KG1 (cell line): ENCODE measurements at regions not wholly inside any gene's neighbourhood (a gene's known extent, or its start where the extent isn't known, plus 50 kb on each side); places are given as distances from the start of the nearest gene placed in this dataset.
"Not testable (repeated sequence)": the region's sequence is repeated elsewhere in the genome, so short reads cannot be mapped to it uniquely, and the experiment has no call there.

Source experiments
- DNase-seq: peaks from one replicate; lab custom pipeline; 2025; lab: John Stamatoyannopoulos, UW

GRCh38 chr4:160493206-160493605 lies 1390.3 kb downstream of the RAPGEF2 start:
- no peak for DNase-seq

- no peak for DNase-seq
Measured at GRCh38 chr4:160495356-160495755, 1392.5 kb downstream of the RAPGEF2 start.

- DNase-seq: no peak
Measured at GRCh38 chr4:160498211-160498610, 1395.3 kb downstream of the RAPGEF2 start.

GRCh38 chr4:160505724-160506123 lies 1402.8 kb downstream of the RAPGEF2 start:
- DNase-seq: no peak

GRCh38 chr4:160510928-160511327 lies 1408.0 kb downstream of the RAPGEF2 start:
- DNase-seq: no peak

- no peak for DNase-seq
Measured at GRCh38 chr4:160514126-160514525, 1411.2 kb downstream of the RAPGEF2 start.

GRCh38 chr4:160523231-160523630 lies 1420.4 kb downstream of the RAPGEF2 start:
- no peak for DNase-seq

- no peak for DNase-seq
Measured at GRCh38 chr4:160537681-160538080, 1434.8 kb downstream of the RAPGEF2 start.

- no peak for DNase-seq
Measured at GRCh38 chr4:160546201-160546600, 1443.3 kb downstream of the RAPGEF2 start.

- DNase-seq: not testable (repeated sequence)
Measured at GRCh38 chr4:160549951-160550519, 1447.2 kb downstream of the RAPGEF2 start.

- DNase-seq: no peak
Measured at GRCh38 chr4:160562661-160563060, 1459.8 kb downstream of the RAPGEF2 start.

GRCh38 chr4:160563552-160564282 lies 1460.8 kb downstream of the RAPGEF2 start:
- DNase-seq: no peak

- DNase-seq: no peak
Measured at GRCh38 chr4:160567634-160568033, 1464.8 kb downstream of the RAPGEF2 start.

GRCh38 chr4:160570271-160570670 lies 1467.4 kb downstream of the RAPGEF2 start:
- no peak for DNase-seq

GRCh38 chr4:160574272-160574671 lies 1471.4 kb downstream of the RAPGEF2 start:
- not testable (repeated sequence) for DNase-seq

- DNase-seq: no peak
Measured at GRCh38 chr4:160580581-160580980, 1477.7 kb downstream of the RAPGEF2 start.

GRCh38 chr4:160592258-160592657 lies 1489.4 kb downstream of the RAPGEF2 start:
- DNase-seq: no peak

GRCh38 chr4:160595646-160596045 lies 1492.8 kb downstream of the RAPGEF2 start:
- DNase-seq: no peak

- no peak for DNase-seq
Measured at GRCh38 chr4:160604541-160604940, 1501.7 kb downstream of the RAPGEF2 start.

GRCh38 chr4:160611181-160611580 lies 1508.3 kb downstream of the RAPGEF2 start:
- DNase-seq: no peak

- no peak for DNase-seq
Measured at GRCh38 chr4:160631044-160631443, 1528.2 kb downstream of the RAPGEF2 start.

- no peak for DNase-seq
Measured at GRCh38 chr4:160652790-160653189, 1511.0 kb downstream of the FSTL5 start.

GRCh38 chr4:160675550-160675949 lies 1488.2 kb downstream of the FSTL5 start:
- no peak for DNase-seq

- DNase-seq: no peak
Measured at GRCh38 chr4:160685729-160686128, 1478.1 kb downstream of the FSTL5 start.
